UCSD-AML1 (cell line): ENCODE measurements at regions not wholly inside any gene's neighbourhood (a gene's known extent, or its start where the extent isn't known, plus 50 kb on each side); places are given as distances from the start of the nearest gene placed in this dataset.

Source experiments
- DNase-seq: peaks from one replicate; lab custom pipeline; 2025; ENCODE audit not compliant: unreplicated experiment; lab: John Stamatoyannopoulos, UW

- DNase-seq: no peak
Measured at GRCh38 chr6:43951756-43952675, 175.2 kb downstream of the MRPL14 start.

DNA sequence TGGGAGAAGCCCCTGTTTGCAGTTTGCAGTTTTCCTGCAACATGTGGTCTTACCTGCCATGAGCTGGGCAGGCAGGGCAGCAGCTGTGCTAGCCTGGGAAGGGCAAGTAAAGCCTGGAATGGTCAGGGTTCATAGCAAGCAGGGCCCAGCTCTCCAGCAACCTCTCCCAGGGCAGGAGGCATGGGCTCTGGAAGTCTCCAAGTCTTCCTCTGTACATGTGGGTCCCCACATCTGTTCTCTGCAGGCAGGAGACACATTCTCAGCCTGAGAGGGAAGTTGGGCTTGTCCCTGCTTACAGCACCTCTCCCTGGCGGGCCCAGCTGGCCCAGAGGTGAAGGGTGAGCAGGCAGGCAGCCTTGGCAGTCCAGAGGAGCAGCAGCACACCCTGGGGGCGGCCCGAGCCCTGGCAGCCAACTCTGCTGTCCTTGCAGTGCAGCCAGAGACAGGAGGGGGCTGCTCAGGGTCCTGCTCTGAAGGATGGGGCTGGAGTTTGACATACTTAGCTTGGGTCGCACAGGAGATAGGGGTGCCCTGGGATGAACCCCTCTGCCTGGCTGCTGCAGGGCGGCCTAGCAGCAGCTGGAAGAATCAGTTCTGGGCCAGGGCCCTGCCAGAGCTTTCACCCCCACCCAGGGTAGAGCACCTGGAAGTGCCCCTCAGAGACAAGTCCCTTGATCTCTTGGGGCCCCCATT, 176.0 kb downstream of the MRPL14 start:
- peak; percentile 84 for DNase-seq

- no peak for DNase-seq
Measured at GRCh38 chr6:43950731-43951062, 176.6 kb downstream of the MRPL14 start.

GRCh38 chr6:43950051-43950605, 177.1 kb downstream of the MRPL14 start:
- DNase-seq: no peak

DNA sequence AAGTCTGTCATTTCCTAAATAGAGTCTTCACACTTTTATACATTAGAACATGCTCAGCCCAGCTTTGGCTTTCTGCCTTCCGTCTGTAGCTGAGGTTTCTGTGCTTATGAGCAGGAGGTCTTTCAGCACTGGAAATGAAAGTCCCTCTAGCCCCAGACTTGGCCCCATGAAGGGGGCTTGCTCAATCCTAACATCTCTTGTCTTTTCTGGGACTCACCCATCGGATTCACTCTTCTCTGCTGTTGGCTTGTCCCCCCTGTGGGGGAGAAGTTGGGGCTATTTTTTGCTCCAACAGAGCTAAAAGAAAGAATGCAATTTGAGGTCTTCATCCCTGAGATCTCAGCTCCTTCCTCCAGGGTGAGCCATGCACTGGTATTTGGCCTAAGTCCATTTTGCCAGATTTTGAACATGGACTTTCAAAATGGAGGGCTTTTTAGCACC, 177.7 kb downstream of the MRPL14 start:
- no peak for DNase-seq

GRCh38 chr6:43948527-43949485, 178.4 kb downstream of the MRPL14 start:
- no peak for DNase-seq

GRCh38 chr6:43947860-43948259, 177.8 kb downstream of the VEGFA start:
- DNase-seq: no peak

DNA sequence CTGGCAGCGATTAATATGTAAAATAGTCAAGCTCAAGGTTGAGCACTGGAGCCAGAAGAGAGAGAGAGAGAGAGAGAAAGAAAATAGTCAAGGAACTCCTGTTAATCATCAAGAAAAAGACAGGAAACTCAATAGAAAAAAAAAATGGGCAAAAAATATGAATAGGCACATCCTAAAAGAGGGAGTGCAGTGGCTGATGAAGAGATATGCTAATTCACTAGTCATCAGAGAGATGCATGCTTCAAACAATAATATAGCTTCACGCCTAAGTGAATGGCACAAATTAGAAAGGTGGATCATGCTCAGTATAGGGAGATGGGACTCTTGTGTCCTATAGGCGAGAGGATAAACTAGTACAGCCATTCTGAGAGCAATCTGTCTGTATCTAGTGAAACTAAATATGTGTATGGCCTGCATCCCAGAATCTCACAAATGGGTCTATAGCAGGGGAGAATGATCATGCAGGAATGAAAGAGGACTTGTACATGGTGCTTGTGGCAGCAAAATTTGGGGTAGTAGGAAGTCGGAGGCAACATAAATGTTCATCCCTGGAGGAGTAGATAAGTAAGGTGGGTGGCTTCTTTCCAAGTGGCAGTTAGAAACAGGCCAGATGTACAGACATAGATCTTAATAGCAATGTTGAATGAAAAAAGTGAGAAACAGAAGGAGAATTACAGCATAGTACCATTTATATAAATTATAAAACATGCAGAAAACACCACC, 176.8 kb downstream of the VEGFA start:
- no peak for DNase-seq

- DNase-seq: no peak
Measured at GRCh38 chr6:43945768-43946080, 175.7 kb downstream of the VEGFA start.

DNA sequence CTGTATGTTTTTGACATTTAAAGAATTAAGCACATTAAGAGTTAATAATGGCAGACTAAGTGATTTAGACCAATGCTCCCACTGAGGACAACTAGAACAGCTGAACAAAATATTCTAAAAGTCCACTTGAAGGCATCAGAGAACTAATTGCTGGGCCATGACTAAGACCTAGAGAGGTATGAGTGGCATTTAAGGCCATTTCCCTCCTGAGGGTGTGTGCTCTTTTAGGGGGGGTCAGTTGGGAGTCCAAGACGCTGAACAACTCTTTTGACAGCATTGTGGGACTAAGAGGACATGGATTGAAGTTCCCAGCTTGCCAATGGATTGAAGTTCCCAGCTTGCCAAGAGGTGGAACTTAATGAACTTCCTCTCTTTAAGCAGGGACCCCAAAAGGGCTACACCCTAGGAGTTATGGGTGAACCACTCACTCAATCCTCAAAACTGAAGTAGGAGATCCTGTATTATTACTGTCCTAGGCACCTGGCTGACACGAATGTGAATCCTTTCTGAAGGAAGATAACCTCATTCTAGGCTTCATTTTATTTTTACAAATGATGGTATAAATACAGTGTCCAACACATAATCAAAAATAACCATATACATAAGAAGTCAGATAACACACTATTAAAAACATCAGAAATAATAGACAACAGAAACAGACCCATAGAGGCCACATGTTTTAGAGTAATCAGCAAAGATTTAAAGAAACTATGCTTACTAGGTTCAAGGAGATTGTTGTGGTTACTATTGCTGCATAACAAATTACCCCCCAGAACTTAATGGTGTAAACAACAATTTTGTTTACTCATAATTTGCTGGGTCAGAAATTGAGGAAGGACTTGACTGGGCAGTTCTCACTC, 175.1 kb downstream of the VEGFA start:
- no peak for DNase-seq

DNA sequence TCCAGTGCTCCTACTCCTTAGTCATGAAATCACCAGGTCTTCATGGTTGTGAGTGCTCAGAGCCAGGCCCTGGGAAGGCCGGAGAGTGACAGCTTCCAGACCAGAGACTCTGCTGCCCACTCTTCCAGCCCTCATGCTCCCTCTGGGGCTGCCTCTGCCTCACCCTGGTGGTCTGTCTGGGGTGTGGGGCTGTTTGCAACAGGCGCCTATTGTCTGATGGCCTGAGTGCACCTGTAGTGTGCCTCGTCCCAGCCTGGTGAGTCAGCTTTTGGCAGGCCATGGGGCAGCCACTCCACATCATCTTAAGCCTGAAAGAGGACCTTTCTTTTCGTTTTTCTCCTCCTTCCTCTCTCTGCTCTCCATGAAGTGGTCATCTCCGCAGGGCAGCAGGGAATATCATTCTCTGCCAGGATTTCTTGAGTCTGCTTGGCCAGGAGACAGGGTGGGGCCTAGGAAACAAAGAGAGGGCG, 173.8 kb downstream of the VEGFA start:
- no peak for DNase-seq

DNA sequence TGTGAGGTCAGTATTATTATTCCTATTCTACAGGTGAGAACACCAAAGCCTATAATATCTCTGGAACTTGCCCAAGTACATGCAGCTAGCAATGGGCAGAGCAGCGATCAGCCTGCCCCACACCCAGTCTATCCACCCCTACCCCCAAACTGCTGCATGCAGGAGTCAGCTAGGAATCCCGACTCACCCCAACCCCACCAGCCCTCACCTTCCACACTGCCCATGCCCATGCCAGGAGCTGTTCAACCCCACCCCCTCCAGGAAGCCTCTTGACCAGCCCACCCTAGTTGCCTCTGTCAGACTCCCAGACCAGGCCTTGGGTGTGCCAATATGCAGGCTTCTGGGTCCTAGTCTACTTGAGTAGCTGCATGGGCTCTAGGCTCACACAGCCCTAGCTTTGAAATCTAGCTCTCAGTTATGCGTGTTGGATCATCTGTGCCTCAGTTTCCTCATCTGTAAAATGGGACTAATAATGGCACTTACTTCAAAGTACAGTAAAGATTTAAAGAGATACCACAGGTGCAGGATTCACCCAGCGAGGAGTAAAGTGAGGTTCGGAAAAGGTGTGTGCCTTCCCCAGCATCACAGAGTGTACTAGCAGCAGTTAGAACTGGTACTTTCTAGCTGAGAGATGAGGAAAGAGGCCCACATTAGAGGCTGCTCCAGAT, 173.2 kb downstream of the VEGFA start:
- DNase-seq: no peak

- DNase-seq: no peak
Measured at GRCh38 chr6:43942616-43943015, 172.6 kb downstream of the VEGFA start.

DNA sequence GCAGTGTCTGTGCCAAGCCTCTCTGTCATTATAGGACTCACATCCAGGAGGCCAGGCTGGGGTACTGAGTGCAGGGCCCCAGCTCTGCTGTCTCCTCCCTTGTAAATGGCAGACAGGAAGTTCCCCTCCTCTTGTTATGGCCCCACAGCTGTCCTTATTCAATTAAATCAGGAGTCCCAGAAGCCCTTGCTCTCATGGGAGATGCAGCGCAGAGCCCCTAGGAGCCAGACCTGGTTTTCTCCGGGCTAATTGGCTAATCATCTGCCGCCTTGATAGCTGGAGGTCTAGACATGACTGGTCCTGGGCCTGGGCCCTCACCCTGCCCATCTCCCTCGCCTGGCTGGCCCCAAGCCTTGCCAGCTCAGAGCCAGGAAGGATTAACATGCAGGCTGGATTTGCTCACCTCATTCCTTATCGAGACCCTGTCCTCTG, 172.0 kb downstream of the VEGFA start:
- DNase-seq: no peak

DNA sequence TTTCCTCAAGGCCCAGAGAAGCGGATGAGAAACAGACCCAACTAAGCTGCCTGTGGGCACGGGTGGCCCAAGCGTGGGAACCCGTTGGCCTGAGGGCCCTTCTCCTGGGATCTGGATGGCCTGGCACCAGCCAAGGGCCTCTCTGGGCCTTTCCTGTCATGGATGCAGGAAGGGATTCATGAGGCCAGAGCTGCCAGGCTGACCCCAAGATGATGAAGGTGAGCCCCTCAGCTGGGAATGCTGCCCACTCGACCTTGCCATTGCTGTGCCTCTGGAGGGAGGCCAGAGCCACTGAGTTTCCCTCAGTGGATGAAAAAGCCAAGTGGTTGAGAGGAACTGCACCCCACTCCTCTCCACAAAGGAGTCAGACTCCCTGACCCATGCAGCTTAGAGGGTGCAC, 171.2 kb downstream of the VEGFA start:
- DNase-seq: no peak

DNA sequence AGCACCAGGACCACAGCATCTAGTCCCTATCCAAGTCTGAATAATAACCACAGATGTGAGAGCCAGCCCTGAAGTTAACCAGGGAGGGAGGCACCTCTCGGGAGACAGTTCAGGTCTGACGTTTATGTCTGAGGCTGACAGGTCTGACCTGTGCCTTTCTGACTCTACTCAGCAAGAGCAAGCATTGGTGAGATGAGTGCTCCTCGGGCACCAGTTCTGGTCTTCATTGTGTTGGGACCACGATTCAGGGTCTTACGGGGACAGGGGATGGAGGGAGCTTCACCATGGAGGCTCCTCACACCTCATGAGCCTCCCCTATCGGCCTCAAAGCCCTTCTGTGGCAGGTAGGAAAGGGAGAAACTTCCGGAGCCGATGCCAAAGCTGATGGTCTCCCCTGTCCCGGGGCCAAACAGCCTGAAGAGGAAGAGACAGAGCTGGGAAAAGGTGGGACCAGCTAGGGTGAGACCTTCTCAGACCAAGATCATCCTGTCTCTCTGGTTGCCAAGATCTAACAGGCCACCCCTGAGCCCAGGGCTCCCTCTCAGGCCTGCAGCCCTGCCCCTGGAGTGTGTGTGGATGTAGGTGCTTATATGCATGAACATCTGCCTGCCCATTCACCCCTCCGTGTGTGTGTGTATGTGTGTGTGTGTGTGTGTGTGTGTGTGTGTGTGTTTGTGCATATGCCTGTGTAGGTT, 170.5 kb downstream of the VEGFA start:
- DNase-seq: no peak

DNA sequence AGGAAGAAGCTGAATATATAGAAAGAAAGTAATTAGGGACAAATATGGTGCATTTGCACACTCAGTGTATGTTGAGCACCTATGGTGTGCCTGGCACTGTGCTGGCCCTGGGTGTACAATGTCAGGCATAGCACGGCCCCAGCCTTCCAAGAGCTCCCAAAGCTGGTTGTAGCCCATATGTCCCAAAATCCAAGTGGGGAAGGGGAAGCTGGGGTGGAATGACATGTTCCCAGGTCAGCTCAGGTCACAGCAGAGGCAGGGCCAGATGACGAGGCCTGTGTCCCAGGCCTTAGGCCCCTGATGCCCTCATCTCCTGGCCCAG, 170.0 kb downstream of the VEGFA start:
- no peak for DNase-seq

GRCh38 chr6:43939281-43940070, 169.5 kb downstream of the VEGFA start:
- DNase-seq: peak; percentile 53
